Osteocyte (in vitro differentiated cells): ENCODE measurements at regions not wholly inside any gene's neighbourhood (a gene's known extent, or its start where the extent isn't known, plus 50 kb on each side); places are given as distances from the start of the nearest gene placed in this dataset.

Source experiments
- DNase-seq: peaks from one replicate; pipeline ENCODE4 v3.0.0; 2021; ENCODE audit warnings: mixed read lengths; ENCODE audit not compliant: unreplicated experiment; ENCODE audit errors: extremely low spot score
- H3K27ac Mint-ChIP-seq: one replicate; pipeline ENCODE4 v1.8.0; 2021; ENCODE audit warnings: mild to moderate bottlenecking, mixed read lengths; ENCODE audit not compliant: unreplicated experiment
- H3K27me3 Mint-ChIP-seq: one replicate; pipeline ENCODE4 v1.8.0; 2021; ENCODE audit warnings: mixed read lengths; ENCODE audit not compliant: unreplicated experiment
- H3K36me3 Mint-ChIP-seq: one replicate; pipeline ENCODE4 v1.8.0; 2021; ENCODE audit warnings: mixed read lengths; ENCODE audit not compliant: unreplicated experiment
- H3K4me1 Mint-ChIP-seq: one replicate; pipeline ENCODE4 v1.8.0; 2021; ENCODE audit warnings: mixed read lengths; ENCODE audit not compliant: unreplicated experiment
- H3K4me3 Mint-ChIP-seq: one replicate; pipeline ENCODE4 v1.8.0; 2021; ENCODE audit warnings: mild to moderate bottlenecking, moderate library complexity, mixed read lengths; ENCODE audit not compliant: unreplicated experiment
- H3K9me3 Mint-ChIP-seq: one replicate; pipeline ENCODE4 v1.8.0; 2021; ENCODE audit warnings: mixed read lengths; ENCODE audit not compliant: unreplicated experiment
- CTCF ChIP-seq: fragments of 200-600 bp; sonication (generic); IDR thresholded peaks from 2 replicates; pipeline ENCODE4 v1.5.0; 2021; ENCODE audit warnings: antibody characterized with exemption, mild to moderate bottlenecking, moderate library complexity

- no peaks in the 10 kb centered on the region for H3K27me3 Mint-ChIP-seq
- H3K27ac Mint-ChIP-seq = peak overlapping the region; percentile 40
- H3K4me3 Mint-ChIP-seq = no peak overlapping the region
- DNase-seq = no peak
- no peaks in the 10 kb centered on the region for H3K36me3 Mint-ChIP-seq
- H3K4me1 Mint-ChIP-seq = peaks cover 31% of the 10 kb centered on the region
- no peak for TF ChIP-seq CTCF
- no peaks in the 10 kb centered on the region for H3K9me3 Mint-ChIP-seq
These were observed 125.4 kb upstream of the CCDC28A start for GRCh38 chr6:138648127-138648526.

- no peaks in the 10 kb centered on the region for H3K9me3 Mint-ChIP-seq
- H3K27ac Mint-ChIP-seq = no peak overlapping the region
- no peak for DNase-seq
- H3K36me3 Mint-ChIP-seq = no peaks in the 10 kb centered on the region
- no peak for TF ChIP-seq CTCF
- no peak overlapping the region for H3K4me3 Mint-ChIP-seq
- H3K27me3 Mint-ChIP-seq = no peaks in the 10 kb centered on the region
- H3K4me1 Mint-ChIP-seq = peaks cover 47% of the 10 kb centered on the region
These were observed 122.1 kb upstream of the CCDC28A start for GRCh38 chr6:138651491-138651890.

GRCh38 chr6:138652824-138653223 lies 120.7 kb upstream of the CCDC28A start:
- no peak for DNase-seq
- peaks cover 36% of the 10 kb centered on the region for H3K4me1 Mint-ChIP-seq
- no peaks in the 10 kb centered on the region for H3K9me3 Mint-ChIP-seq
- TF ChIP-seq CTCF = no peak
- H3K27me3 Mint-ChIP-seq = no peaks in the 10 kb centered on the region
- H3K4me3 Mint-ChIP-seq = no peak overlapping the region
- peak overlapping the region; percentile 74 for H3K27ac Mint-ChIP-seq
- no peaks in the 10 kb centered on the region for H3K36me3 Mint-ChIP-seq

- Mint-ChIP-seq H3K27ac (peak overlapping the region; percentile 74), H3K4me1 (peaks cover 34% of the 10 kb centered on the region), H3K9me3 (no peaks in the 10 kb centered on the region), H3K4me3 (peak overlapping the region; percentile 44), H3K27me3 (no peaks in the 10 kb centered on the region), H3K36me3 (no peaks in the 10 kb centered on the region)
- TF ChIP-seq CTCF = no peak
- no peak for DNase-seq
These were observed 120.1 kb upstream of the CCDC28A start for GRCh38 chr6:138653435-138653834.

- Mint-ChIP-seq H3K27ac (peak overlapping the region; percentile 81), H3K27me3 (no peaks in the 10 kb centered on the region), H3K9me3 (no peaks in the 10 kb centered on the region), H3K4me3 (peak overlapping the region; percentile 39), H3K36me3 (no peaks in the 10 kb centered on the region), H3K4me1 (peaks cover 34% of the 10 kb centered on the region)
- TF ChIP-seq CTCF = no peak
- DNase-seq = no peak
These were observed 118.6 kb upstream of the CCDC28A start for GRCh38 chr6:138654715-138655634.
